ENCODE measurements at regions not wholly inside any gene's neighbourhood (a gene's known extent, or its start where the extent isn't known, plus 50 kb on each side); places are given as distances from the start of the nearest gene placed in this dataset.

DNA sequence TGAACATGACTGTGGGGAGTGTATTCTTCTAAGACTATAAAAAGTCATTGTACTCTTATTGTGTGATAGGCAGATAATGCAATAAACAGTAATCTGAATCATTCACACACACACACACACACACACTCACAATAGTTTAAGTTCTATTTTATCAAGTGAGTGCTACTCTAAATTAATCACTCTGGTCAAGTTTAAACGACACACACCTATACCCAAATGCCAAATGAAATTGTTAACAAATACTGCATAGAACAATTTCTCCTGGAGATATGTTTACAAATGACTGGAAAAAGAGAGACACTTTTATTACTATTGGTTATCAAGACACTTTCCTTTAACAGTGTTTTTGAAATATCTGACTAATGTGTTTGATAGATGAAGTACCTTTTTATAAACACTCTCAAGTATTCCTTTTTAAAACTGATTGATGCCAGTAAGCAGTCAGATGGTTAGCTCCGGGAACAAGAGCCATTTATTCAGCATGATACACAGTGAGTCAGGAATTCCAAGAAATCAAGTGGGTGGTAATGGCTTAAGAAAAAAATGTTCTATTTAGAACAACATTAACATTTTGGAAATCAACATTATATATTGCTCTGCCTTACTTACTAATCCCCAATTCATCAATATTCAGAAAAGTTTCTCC is 521.6 kb upstream of the ST8SIA4 start (continued):
- TF ChIP-seq, protein P1, sequence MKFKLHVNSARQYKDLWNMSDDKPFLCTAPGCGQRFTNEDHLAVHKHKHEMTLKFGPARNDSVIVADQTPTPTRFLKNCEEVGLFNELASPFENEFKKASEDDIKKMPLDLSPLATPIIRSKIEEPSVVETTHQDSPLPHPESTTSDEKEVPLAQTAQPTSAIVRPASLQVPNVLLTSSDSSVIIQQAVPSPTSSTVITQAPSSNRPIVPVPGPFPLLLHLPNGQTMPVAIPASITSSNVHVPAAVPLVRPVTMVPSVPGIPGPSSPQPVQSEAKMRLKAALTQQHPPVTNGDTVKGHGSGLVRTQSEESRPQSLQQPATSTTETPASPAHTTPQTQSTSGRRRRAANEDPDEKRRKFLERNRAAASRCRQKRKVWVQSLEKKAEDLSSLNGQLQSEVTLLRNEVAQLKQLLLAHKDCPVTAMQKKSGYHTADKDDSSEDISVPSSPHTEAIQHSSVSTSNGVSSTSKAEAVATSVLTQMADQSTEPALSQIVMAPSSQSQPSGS (CRISPR knock-in tag; IDR thresholded peaks at IDR 0.05): no peak
- TF ChIP-seq, protein P2, sequence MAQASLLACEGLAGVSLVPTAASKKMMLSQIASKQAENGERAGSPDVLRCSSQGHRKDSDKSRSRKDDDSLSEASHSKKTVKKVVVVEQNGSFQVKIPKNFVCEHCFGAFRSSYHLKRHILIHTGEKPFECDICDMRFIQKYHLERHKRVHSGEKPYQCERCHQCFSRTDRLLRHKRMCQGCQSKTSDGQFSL (CRISPR knock-in tag; IDR thresholded peaks at IDR 0.05): no peak
- TF ChIP-seq ZSCAN22 (CRISPR knock-in tag; IDR thresholded peaks at IDR 0.05) (no peak), JUN (CRISPR knock-in tag; IDR thresholded peaks at IDR 0.05) (no peak), ZNF20 (CRISPR knock-in tag; IDR thresholded peaks at IDR 0.05) (no peak)
- TF ChIP-seq, protein P3, sequence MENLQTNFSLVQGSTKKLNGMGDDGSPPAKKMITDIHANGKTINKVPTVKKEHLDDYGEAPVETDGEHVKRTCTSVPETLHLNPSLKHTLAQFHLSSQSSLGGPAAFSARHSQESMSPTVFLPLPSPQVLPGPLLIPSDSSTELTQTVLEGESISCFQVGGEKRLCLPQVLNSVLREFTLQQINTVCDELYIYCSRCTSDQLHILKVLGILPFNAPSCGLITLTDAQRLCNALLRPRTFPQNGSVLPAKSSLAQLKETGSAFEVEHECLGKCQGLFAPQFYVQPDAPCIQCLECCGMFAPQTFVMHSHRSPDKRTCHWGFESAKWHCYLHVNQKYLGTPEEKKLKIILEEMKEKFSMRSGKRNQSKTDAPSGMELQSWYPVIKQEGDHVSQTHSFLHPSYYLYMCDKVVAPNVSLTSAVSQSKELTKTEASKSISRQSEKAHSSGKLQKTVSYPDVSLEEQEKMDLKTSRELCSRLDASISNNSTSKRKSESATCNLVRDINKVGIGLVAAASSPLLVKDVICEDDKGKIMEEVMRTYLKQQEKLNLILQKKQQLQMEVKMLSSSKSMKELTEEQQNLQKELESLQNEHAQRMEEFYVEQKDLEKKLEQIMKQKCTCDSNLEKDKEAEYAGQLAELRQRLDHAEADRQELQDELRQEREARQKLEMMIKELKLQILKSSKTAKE (CRISPR knock-in tag; IDR thresholded peaks at IDR 0.05; ENCODE audit: borderline replicate concordance): no peak
- TF ChIP-seq, protein P4, sequence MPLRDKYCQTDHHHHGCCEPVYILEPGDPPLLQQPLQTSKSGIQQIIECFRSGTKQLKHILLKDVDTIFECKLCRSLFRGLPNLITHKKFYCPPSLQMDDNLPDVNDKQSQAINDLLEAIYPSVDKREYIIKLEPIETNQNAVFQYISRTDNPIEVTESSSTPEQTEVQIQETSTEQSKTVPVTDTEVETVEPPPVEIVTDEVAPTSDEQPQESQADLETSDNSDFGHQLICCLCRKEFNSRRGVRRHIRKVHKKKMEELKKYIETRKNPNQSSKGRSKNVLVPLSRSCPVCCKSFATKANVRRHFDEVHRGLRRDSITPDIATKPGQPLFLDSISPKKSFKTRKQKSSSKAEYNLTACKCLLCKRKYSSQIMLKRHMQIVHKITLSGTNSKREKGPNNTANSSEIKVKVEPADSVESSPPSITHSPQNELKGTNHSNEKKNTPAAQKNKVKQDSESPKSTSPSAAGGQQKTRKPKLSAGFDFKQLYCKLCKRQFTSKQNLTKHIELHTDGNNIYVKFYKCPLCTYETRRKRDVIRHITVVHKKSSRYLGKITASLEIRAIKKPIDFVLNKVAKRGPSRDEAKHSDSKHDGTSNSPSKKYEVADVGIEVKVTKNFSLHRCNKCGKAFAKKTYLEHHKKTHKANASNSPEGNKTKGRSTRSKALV (CRISPR knock-in tag; IDR thresholded peaks at IDR 0.05): no peak
- TF ChIP-seq, protein P5, sequence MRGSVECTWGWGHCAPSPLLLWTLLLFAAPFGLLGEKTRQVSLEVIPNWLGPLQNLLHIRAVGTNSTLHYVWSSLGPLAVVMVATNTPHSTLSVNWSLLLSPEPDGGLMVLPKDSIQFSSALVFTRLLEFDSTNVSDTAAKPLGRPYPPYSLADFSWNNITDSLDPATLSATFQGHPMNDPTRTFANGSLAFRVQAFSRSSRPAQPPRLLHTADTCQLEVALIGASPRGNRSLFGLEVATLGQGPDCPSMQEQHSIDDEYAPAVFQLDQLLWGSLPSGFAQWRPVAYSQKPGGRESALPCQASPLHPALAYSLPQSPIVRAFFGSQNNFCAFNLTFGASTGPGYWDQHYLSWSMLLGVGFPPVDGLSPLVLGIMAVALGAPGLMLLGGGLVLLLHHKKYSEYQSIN (CRISPR knock-in tag; IDR thresholded peaks at IDR 0.05; ENCODE audit: borderline replicate concordance): no peak
- TF ChIP-seq, protein P6, sequence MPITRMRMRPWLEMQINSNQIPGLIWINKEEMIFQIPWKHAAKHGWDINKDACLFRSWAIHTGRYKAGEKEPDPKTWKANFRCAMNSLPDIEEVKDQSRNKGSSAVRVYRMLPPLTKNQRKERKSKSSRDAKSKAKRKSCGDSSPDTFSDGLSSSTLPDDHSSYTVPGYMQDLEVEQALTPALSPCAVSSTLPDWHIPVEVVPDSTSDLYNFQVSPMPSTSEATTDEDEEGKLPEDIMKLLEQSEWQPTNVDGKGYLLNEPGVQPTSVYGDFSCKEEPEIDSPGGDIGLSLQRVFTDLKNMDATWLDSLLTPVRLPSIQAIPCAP (CRISPR knock-in tag; IDR thresholded peaks at IDR 0.05; ENCODE audit: low read depth): no peak
- TF ChIP-seq, protein P7, sequence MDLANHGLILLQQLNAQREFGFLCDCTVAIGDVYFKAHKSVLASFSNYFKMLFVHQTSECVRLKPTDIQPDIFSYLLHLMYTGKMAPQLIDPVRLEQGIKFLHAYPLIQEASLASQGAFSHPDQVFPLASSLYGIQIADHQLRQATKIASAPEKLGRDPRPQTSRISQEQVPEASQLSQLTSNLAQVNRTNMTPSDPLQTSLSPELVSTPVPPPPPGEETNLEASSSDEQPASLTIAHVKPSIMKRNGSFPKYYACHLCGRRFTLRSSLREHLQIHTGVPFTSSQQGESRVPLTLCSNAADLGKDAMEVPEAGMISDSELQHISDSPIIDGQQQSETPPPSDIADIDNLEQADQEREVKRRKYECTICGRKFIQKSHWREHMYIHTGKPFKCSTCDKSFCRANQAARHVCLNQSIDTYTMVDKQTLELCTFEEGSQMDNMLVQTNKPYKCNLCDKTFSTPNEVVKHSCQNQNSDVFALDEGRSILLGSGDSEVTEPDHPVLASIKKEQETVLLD (CRISPR knock-in tag; IDR thresholded peaks at IDR 0.05; ENCODE audit: low read depth): no peak
